Activated B cell treated with CpG ODN at 0.5 μM for 24 hours (primary cell): ENCODE measurements at regions not wholly inside any gene's neighbourhood (a gene's known extent, or its start where the extent isn't known, plus 50 kb on each side); places are given as distances from the start of the nearest gene placed in this dataset.
"Not testable (repeated sequence)": the region's sequence is repeated elsewhere in the genome, so short reads cannot be mapped to it uniquely, and the experiment has no call there.

Source experiments
- ATAC-seq: fragments of 200-7000 bp; cut with Tn5 transposase; one replicate; pipeline ENCODE4 v1.10.0; 2021; ENCODE audit warnings: low read depth, mild to moderate bottlenecking, moderate library complexity
- CTCF ChIA-PET: fragments of 350-600 bp; sonication (Branson Sonifier 250); formaldehyde crosslinking; loops from one replicate; lab custom pipeline; 2021; ENCODE audit warnings: antibody characterized with exemption; lab: Charles Lee
- POLR2A ChIA-PET: fragments of 350-600 bp; sonication (Branson Sonifier 250); formaldehyde crosslinking; loops from one replicate; lab custom pipeline; 2021; ENCODE audit warnings: antibody characterized with exemption; lab: Charles Lee
- DNase-seq: peaks from one replicate; pipeline ENCODE4 v3.0.0; 2022
- H3K27ac Mint-ChIP-seq: one replicate; pipeline ENCODE4 v1.8.0; 2020; ENCODE audit warnings: mixed read lengths
- H3K27me3 Mint-ChIP-seq: one replicate; pipeline ENCODE4 v1.8.0; 2021; ENCODE audit warnings: mixed read lengths
- H3K36me3 Mint-ChIP-seq: one replicate; pipeline ENCODE4 v1.8.0; 2021; ENCODE audit warnings: low read depth, mixed read lengths
- H3K4me1 Mint-ChIP-seq: one replicate; pipeline ENCODE4 v1.8.0; 2021; ENCODE audit warnings: mixed read lengths
- H3K4me3 Mint-ChIP-seq: one replicate; pipeline ENCODE4 v1.8.0; 2020; ENCODE audit warnings: mild to moderate bottlenecking, mixed read lengths
- H3K9me3 Mint-ChIP-seq: one replicate; pipeline ENCODE4 v1.8.0; 2020; ENCODE audit warnings: mixed read lengths
- intact Hi-C: fragments of 100-400 bp; cut with micrococcal nuclease; formaldehyde crosslinking; loops from one replicate; pipeline ENCODE4 v1.15.1; 2024
- TF ChIP-seq, protein P1 (sequence below): fragments of 200-600 bp; IDR thresholded peaks from one replicate; pipeline ENCODE4 v1.8.0; 2022; ENCODE audit warnings: antibody characterized with exemption, mild to moderate bottlenecking

- no peak overlapping the region for H3K4me3 Mint-ChIP-seq
- DNase-seq: no peak
- no peak for ATAC-seq
- POLR2A ChIA-PET: no interaction called here
- intact Hi-C loops: no loop called here
- TF ChIP-seq, protein P1, sequence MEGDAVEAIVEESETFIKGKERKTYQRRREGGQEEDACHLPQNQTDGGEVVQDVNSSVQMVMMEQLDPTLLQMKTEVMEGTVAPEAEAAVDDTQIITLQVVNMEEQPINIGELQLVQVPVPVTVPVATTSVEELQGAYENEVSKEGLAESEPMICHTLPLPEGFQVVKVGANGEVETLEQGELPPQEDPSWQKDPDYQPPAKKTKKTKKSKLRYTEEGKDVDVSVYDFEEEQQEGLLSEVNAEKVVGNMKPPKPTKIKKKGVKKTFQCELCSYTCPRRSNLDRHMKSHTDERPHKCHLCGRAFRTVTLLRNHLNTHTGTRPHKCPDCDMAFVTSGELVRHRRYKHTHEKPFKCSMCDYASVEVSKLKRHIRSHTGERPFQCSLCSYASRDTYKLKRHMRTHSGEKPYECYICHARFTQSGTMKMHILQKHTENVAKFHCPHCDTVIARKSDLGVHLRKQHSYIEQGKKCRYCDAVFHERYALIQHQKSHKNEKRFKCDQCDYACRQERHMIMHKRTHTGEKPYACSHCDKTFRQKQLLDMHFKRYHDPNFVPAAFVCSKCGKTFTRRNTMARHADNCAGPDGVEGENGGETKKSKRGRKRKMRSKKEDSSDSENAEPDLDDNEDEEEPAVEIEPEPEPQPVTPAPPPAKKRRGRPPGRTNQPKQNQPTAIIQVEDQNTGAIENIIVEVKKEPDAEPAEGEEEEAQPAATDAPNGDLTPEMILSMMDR: no peak
- CTCF ChIA-PET: no interaction called here
- no peaks in the 10 kb centered on the region for H3K4me1 Mint-ChIP-seq
- H3K27ac Mint-ChIP-seq: no peak overlapping the region
- no peaks in the 10 kb centered on the region for H3K9me3 Mint-ChIP-seq
- no peaks in the 10 kb centered on the region for H3K27me3 Mint-ChIP-seq
- no peaks in the 10 kb centered on the region for H3K36me3 Mint-ChIP-seq
Measured at GRCh38 chr6:97778290-97779038, 495.4 kb upstream of the MMS22L start.

DNA sequence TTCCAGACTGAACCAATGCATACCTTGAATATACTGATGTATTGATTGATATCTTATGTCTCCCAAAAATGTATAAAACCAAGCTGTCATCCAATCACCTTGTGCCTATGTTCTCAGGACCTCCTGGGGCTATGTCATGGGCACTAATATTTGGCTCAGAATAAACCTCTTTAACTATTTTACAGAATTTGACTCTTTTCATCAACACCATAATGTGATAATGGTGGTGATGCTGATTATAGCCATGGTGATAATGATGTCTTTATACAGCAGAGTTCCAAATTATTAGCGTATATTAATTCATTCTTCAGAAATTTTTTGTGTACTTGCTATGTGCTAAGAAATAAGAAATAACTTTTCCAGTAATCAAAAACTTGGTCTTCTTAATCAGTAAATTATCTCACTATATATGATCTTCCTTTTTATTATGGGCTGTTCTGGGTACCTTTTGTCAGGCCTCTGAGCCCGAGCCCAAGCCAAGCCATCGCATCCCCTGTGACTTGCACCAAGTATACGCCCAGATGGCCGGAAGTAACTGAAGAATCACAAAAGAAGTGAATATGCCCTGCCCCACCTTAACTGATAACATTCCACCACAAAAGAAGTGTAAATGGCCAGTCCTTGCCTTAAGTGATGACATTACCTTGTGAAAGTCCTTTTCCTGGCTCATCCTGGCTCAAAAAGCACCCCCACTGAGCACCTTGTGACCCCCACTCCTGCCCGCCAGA, 496.2 kb upstream of the MMS22L start:
- H3K36me3 Mint-ChIP-seq, H3K27ac Mint-ChIP-seq, H3K4me3 Mint-ChIP-seq, H3K4me1 Mint-ChIP-seq, intact Hi-C loops, DNase-seq, CTCF ChIA-PET, H3K9me3 Mint-ChIP-seq, POLR2A ChIA-PET, H3K27me3 Mint-ChIP-seq, ATAC-seq: not testable (repeated sequence)

DNA sequence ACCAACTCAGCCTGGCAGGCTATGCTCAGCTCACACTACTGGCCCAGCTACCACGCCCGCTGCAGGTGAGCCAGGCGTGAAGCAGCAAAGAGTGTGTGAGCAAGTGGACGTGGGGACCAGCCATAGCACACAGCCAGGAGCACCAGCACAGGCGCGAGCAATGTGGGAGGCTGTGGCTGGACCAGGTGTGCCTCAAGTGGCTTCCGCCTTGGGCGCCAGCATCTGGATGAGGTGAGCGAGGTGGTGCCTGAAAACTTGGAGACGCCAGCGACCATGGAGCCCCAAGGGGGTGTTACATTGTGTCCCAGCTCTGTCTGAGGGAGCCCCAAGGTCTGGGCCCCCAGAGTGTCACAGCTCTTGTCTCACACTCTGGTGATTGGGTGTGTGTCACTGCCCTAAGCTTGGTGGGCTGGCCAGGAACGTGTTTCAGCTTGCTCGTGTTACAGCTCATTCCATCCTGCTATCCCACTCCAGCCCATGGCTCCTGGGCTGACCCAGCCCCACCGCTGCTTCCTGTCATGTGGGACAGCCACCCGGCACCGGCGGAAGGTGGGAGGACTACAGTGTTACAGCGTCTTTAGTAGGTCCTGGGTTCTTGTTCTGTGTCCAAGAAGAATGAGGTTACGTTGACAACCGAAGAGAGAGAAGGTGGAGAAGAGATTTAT, 508.0 kb upstream of the MMS22L start:
- intact Hi-C loops: no loop called here
- TF ChIP-seq, protein P1: no peak
- H3K9me3 Mint-ChIP-seq: peaks cover 5% of the 10 kb centered on the region
- DNase-seq (no peak), ATAC-seq (no peak)
- POLR2A ChIA-PET: no interaction called here
- H3K4me1 Mint-ChIP-seq: no peaks in the 10 kb centered on the region
- H3K4me3 Mint-ChIP-seq: no peak overlapping the region
- no peak overlapping the region for H3K27ac Mint-ChIP-seq
- H3K27me3 Mint-ChIP-seq: no peaks in the 10 kb centered on the region
- no peaks in the 10 kb centered on the region for H3K36me3 Mint-ChIP-seq
- CTCF ChIA-PET: no interaction called here

DNA sequence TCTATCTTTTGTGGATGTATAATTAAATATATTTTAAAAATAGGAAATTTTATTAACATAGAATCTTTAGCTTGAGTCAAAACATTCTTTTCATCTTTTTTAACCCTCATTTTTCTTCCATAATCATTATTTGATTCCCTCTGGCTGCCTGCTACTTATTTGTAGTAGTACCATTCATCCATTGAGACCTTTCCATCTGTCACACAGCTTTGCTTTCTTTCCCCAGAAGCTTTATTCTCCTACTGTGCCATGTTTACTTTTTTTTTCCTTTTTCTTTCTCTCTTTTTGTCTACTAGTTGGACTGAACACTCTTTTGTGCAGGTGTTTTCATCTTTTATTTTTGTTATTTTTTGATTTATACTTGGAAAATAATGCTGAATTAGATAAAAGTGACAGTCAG, 522.6 kb upstream of the MMS22L start:
- intact Hi-C loops: no loop called here
- H3K9me3 Mint-ChIP-seq: no peaks in the 10 kb centered on the region
- no peak overlapping the region for H3K4me3 Mint-ChIP-seq
- no peaks in the 10 kb centered on the region for H3K36me3 Mint-ChIP-seq
- TF ChIP-seq, protein P1: no peak
- no peaks in the 10 kb centered on the region for H3K27me3 Mint-ChIP-seq
- no peak for DNase-seq
- H3K27ac Mint-ChIP-seq: no peak overlapping the region
- ATAC-seq: no peak
- H3K4me1 Mint-ChIP-seq: no peaks in the 10 kb centered on the region
- ChIA-PET POLR2A (no interaction called here), CTCF (no interaction called here)

DNA sequence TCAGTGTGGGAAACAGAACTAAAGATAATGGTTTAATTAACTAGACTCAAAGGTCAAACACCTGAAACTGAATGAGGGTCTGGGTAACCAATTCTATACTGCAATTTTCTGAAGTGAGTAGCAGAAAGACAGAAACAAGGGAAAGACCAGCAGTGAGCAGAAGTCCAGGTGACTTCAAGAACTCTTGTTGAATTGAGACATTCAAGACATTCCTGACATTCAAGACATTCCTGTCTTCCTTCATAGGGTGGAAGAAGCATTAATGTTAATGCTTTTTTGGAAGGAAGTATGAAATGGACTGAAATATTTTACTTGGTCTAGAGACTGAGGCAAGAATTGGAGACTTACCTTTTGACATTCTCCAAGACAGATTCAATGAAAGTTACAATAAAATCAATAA, 529.9 kb upstream of the MMS22L start:
- CTCF ChIA-PET: no interaction called here

More for the DNA sequence above, 529.9 kb upstream of the MMS22L start:
- Mint-ChIP-seq H3K4me3 (no peak overlapping the region), H3K27me3 (no peaks in the 10 kb centered on the region), H3K36me3 (no peaks in the 10 kb centered on the region), H3K9me3 (no peaks in the 10 kb centered on the region), H3K27ac (no peak overlapping the region), H3K4me1 (no peaks in the 10 kb centered on the region)
- TF ChIP-seq, protein P1: no peak
- intact Hi-C loops: no loop called here
- POLR2A ChIA-PET: no interaction called here
- no peak for ATAC-seq
- no peak for DNase-seq
